H9 (cell line): ENCODE measurements at regions not wholly inside any gene's neighbourhood (a gene's known extent, or its start where the extent isn't known, plus 50 kb on each side); places are given as distances from the start of the nearest gene placed in this dataset.

Experiments
- DNase-seq: peaks from one replicate; pipeline ENCODE4 v3.0.0-alpha.2; 2017
- H2AFZ ChIP-seq: one replicate; pipeline ENCODE4 v1.6.1; 2013; ENCODE audit warnings: mild to moderate bottlenecking, low read length, control low read depth, moderate library complexity
- H2AK5ac ChIP-seq: 2 replicates; pipeline ENCODE4 v1.6.1; 2013; ENCODE audit warnings: low read length, control low read depth, mixed read lengths; ENCODE audit not compliant: insufficient read length
- H2BK120ac ChIP-seq: one replicate; pipeline ENCODE4 v1.6.1; 2013; ENCODE audit warnings: low read depth, mild to moderate bottlenecking, low read length, control low read depth, inconsistent platforms; ENCODE audit not compliant: poor library complexity, severe bottlenecking
- H2BK12ac ChIP-seq: 2 replicates; pipeline ENCODE4 v1.6.1; 2013; ENCODE audit warnings: low read length, control low read depth, mixed read lengths, low read depth; ENCODE audit not compliant: insufficient read length
- H2BK15ac ChIP-seq: 2 replicates; pipeline ENCODE4 v1.6.1; 2013; ENCODE audit warnings: low read depth, low read length, control low read depth
- H2BK20ac ChIP-seq: one replicate; pipeline ENCODE4 v1.6.1; 2013; ENCODE audit warnings: low read depth, mild to moderate bottlenecking, low read length, control low read depth, inconsistent platforms; ENCODE audit not compliant: poor library complexity, severe bottlenecking
- H2BK5ac ChIP-seq: 2 replicates; pipeline ENCODE4 v1.6.1; 2013; ENCODE audit warnings: low read length, control low read depth, mixed read lengths; ENCODE audit not compliant: insufficient read length
- H3K14ac ChIP-seq: 2 replicates; pipeline ENCODE4 v1.6.1; 2013; ENCODE audit warnings: low read length, control low read depth; ENCODE audit not compliant: insufficient read depth
- H3K18ac ChIP-seq: 2 replicates; pipeline ENCODE4 v1.6.1; 2013; ENCODE audit warnings: low read depth, mild to moderate bottlenecking, mixed read lengths, low read length, control low read depth; ENCODE audit not compliant: insufficient read length
- H3K23ac ChIP-seq: 2 replicates; pipeline ENCODE4 v1.6.1; 2013; ENCODE audit warnings: low read length, control low read depth, mixed read lengths, low read depth; ENCODE audit not compliant: insufficient read length
- H3K23me2 ChIP-seq: 2 replicates; pipeline ENCODE4 v1.6.1; 2013; ENCODE audit warnings: low read depth, mild to moderate bottlenecking, mixed read lengths, low read length, control low read depth; ENCODE audit not compliant: insufficient read length, poor library complexity, severe bottlenecking
- H3K27ac ChIP-seq: 2 replicates; pipeline ENCODE4 v1.5.1; 2013; ENCODE audit warnings: low read length, control low read depth, mixed read lengths, low read depth; ENCODE audit not compliant: insufficient read length
- H3K27me3 ChIP-seq: 2 replicates; pipeline ENCODE4 v1.6.1; 2013; ENCODE audit warnings: low read length, control low read depth, inconsistent platforms; ENCODE audit not compliant: insufficient read depth
- H3K4ac ChIP-seq: 2 replicates; pipeline ENCODE4 v1.6.1; 2013; ENCODE audit warnings: low read depth, mild to moderate bottlenecking, control low read depth, inconsistent platforms, low read length, moderate library complexity
- H3K4me1 ChIP-seq: 2 replicates; pipeline ENCODE4 v1.6.1; 2013; ENCODE audit warnings: low read length, control low read depth, inconsistent platforms; ENCODE audit not compliant: insufficient read depth
- H3K4me2 ChIP-seq: 2 replicates; pipeline ENCODE4 v1.6.1; 2013; ENCODE audit warnings: low read length, control low read depth, mixed read lengths; ENCODE audit not compliant: insufficient read length, insufficient read depth
- H3K56ac ChIP-seq: 2 replicates; pipeline ENCODE4 v1.6.1; 2013; ENCODE audit warnings: low read depth, mild to moderate bottlenecking, mixed read lengths, low read length, control low read depth; ENCODE audit not compliant: insufficient read length
- H3K79me1 ChIP-seq: 2 replicates; pipeline ENCODE4 v1.6.1; 2013; ENCODE audit warnings: low read depth, mild to moderate bottlenecking, moderate library complexity, low read length, control low read depth, inconsistent platforms; ENCODE audit not compliant: insufficient read depth, poor library complexity, severe bottlenecking
- H3K79me2 ChIP-seq: 2 replicates; pipeline ENCODE4 v1.6.1; 2013; ENCODE audit warnings: low read length, control low read depth, inconsistent platforms; ENCODE audit not compliant: insufficient read depth
- H3K9ac ChIP-seq: 2 replicates; pipeline ENCODE4 v1.6.1; 2013; ENCODE audit warnings: low read length, control low read depth, mixed read lengths; ENCODE audit not compliant: insufficient read length; ENCODE audit errors: extremely low read depth
- H3K9me3 ChIP-seq: one replicate; pipeline ENCODE4 v1.6.1; 2013; ENCODE audit warnings: low read depth, low read length, inconsistent platforms; ENCODE audit not compliant: control insufficient read depth
- H3T11ph ChIP-seq: one replicate; pipeline ENCODE4 v1.6.1; 2013; ENCODE audit warnings: mild to moderate bottlenecking, low read length, control low read depth, inconsistent platforms
- H4K20me1 ChIP-seq: one replicate; pipeline ENCODE4 v1.6.1; 2013; ENCODE audit not compliant: control insufficient read depth, insufficient read length, insufficient read depth
- H4K5ac ChIP-seq: 2 replicates; pipeline ENCODE4 v1.6.1; 2013; ENCODE audit warnings: low read depth, mild to moderate bottlenecking, mixed read lengths, low read length, control low read depth; ENCODE audit not compliant: insufficient read length
- H4K8ac ChIP-seq: replicated peaks from 2 replicates; pipeline ENCODE4 v1.6.1; 2013; ENCODE audit warnings: low read length, control low read depth, mixed read lengths, low read depth; ENCODE audit not compliant: insufficient read length
- H4K91ac ChIP-seq: 2 replicates; pipeline ENCODE4 v1.6.1; 2013; ENCODE audit warnings: low read depth, mild to moderate bottlenecking, moderate library complexity, mixed read lengths, low read length, control low read depth; ENCODE audit not compliant: insufficient read length
- H3K27ac Mint-ChIP-seq, 3 experiments: 2 replicates in 2 of 3; 3 replicates in 1 of 3; pipeline ENCODE4 v1.8.0; 2020 to 2021; ENCODE audit warnings: mixed read lengths in 3 of 3, mild to moderate bottlenecking in 1 of 3, moderate library complexity in 1 of 3
- H3K27me3 Mint-ChIP-seq: 2 replicates; pipeline ENCODE4 v1.8.0; 2021; ENCODE audit warnings: low read depth, mild to moderate bottlenecking, moderate library complexity, mixed read lengths
- H3K36me3 Mint-ChIP-seq, 3 experiments: 2 replicates in 2 of 3; 3 replicates in 1 of 3; pipeline ENCODE4 v1.8.0; 2020 to 2021; ENCODE audit warnings: low read depth in 3 of 3, mixed read lengths in 3 of 3; ENCODE audit not compliant: insufficient read depth in 1 of 3
- H3K4me1 Mint-ChIP-seq, 2 experiments: 2 replicates each; pipeline ENCODE4 v1.8.0; 2020; ENCODE audit warnings: mixed read lengths in 2 of 2
- H3K4me3 Mint-ChIP-seq, 2 experiments: 2 replicates in 1 of 2; 3 replicates in 1 of 2; pipeline ENCODE4 v1.8.0; 2020 to 2021; ENCODE audit warnings: mild to moderate bottlenecking in 2 of 2, mixed read lengths in 2 of 2, moderate library complexity in 1 of 2
- H3K9me3 Mint-ChIP-seq, 2 experiments: 2 replicates in 1 of 2; 3 replicates in 1 of 2; pipeline ENCODE4 v1.8.0; 2020; ENCODE audit warnings: mild to moderate bottlenecking in 2 of 2, mixed read lengths in 2 of 2, moderate library complexity in 1 of 2
- WGBS: extraction: QIAGEN DNeasy Blood & Tissue Kit; methylation state at CpG from one replicate; pipeline ENCODE4 v1.1.7; 2013; ENCODE audit warnings: missing lambda C conversion rate, low lambda C conversion rate, mixed read lengths; ENCODE audit not compliant: insufficient read length; ENCODE audit errors: extremely low coverage; 5-methylcytosine and 5-hydroxymethylcytosine counted together
- TF ChIP-seq, protein P1 (sequence below): fragments of 200-600 bp; sonication (generic); conservative IDR thresholded peaks from 3 replicates; pipeline ENCODE4 v1.8.0; 2021; ENCODE audit warnings: antibody characterized with exemption, mild to moderate bottlenecking

DNA sequence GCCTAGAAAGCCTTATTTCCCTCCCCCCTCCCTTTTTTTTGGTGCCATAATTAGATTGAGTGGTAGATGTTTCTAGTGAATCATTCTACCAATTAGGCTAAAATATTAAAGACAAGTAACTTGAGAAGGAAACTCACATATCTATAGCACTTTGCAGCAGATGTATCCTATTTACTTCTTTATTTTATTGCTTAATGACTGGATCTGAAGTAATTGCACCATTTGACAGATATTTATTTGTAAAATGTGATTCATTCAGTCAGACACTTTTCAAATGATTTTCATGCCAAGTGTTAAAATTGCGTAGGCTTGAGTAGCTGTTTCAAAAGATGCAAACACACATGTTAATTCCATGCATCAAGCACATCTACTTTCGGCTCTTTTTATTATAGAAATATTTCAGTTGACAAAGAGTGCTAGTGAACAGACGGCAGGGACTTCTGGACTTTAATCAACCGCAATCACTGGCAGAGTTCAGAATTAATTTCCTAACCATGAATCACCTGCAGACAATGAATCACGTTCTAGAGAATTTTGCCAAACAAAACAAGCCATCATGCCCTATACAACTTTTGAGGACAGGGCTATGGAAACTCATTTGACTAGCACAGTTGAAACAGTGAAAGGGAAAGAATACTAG lies 636.8 kb downstream of the MECOM start:
- Histone ChIP-seq H2BK15ac (no peak overlapping the region), H2AK5ac (no peak overlapping the region), H2BK20ac (no peak overlapping the region), H3K56ac (no peak overlapping the region), H3K23ac (no peak overlapping the region), H3K79me1 (no peaks in the 10 kb centered on the region), H3K9me3 (no peaks in the 10 kb centered on the region), H3K9ac (no peak overlapping the region), H2BK12ac (no peak overlapping the region), H3T11ph (no peak overlapping the region), H3K27ac (no peak overlapping the region), H4K20me1 (no peaks in the 10 kb centered on the region), H2BK120ac (no peak overlapping the region), H2AFZ (no peak overlapping the region), H4K8ac (no peak overlapping the region), H4K91ac (no peak overlapping the region), H3K4me1 (no peaks in the 10 kb centered on the region), H3K18ac (no peak overlapping the region), H2BK5ac (no peak overlapping the region), H4K5ac (no peak overlapping the region), H3K23me2 (no peaks in the 10 kb centered on the region), H3K79me2 (no peaks in the 10 kb centered on the region), H3K14ac (no peak overlapping the region), H3K27me3 (no peaks in the 10 kb centered on the region), H3K4ac (no peak overlapping the region), H3K4me2 (no peak overlapping the region)
- Mint-ChIP-seq H3K27ac (no peak overlapping the region), H3K4me1 (peaks cover 0 to 4% of the 10 kb centered on the region in 2 experiments; a peak in 1 of 4 replicates), H3K36me3 (no peaks in the 10 kb centered on the region), H3K9me3 (no peaks in the 10 kb centered on the region), H3K27me3 (no peaks in the 10 kb centered on the region), H3K4me3 (no peak overlapping the region)
- DNase-seq: no peak
- no CpG with 5 or more reads among the region's 5 CpGs for WGBS
- TF ChIP-seq, protein P1, sequence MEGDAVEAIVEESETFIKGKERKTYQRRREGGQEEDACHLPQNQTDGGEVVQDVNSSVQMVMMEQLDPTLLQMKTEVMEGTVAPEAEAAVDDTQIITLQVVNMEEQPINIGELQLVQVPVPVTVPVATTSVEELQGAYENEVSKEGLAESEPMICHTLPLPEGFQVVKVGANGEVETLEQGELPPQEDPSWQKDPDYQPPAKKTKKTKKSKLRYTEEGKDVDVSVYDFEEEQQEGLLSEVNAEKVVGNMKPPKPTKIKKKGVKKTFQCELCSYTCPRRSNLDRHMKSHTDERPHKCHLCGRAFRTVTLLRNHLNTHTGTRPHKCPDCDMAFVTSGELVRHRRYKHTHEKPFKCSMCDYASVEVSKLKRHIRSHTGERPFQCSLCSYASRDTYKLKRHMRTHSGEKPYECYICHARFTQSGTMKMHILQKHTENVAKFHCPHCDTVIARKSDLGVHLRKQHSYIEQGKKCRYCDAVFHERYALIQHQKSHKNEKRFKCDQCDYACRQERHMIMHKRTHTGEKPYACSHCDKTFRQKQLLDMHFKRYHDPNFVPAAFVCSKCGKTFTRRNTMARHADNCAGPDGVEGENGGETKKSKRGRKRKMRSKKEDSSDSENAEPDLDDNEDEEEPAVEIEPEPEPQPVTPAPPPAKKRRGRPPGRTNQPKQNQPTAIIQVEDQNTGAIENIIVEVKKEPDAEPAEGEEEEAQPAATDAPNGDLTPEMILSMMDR: no peak
